ENCODE measurements at regions not wholly inside any gene's neighbourhood (a gene's known extent, or its start where the extent isn't known, plus 50 kb on each side); places are given as distances from the start of the nearest gene placed in this dataset.
"Not testable (repeated sequence)": the region's sequence is repeated elsewhere in the genome, so short reads cannot be mapped to it uniquely, and the experiment has no call there.

DNA sequence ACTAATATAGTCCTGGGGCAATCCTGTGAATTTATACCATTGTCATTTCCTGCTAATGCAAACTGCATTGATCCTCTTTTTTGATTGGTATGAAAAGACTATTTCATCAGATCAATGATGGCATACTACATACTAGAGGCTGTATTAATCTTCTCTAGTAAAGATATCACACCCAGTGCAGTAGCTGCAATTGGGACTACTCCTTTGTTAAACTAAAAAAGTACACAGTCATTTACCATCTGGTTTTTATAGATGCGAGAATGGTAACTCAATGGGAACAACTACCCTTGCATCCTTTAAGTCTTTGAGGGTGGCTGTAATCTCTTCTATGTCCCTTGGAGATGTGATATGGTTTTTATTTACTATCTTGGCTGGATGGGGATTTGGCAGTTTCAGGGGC is 80.2 kb upstream of the STK38L start:
- Histone ChIP-seq H2AFZ (ENCODE audit: low read depth, low read length) (no peak overlapping the region), H3K4me3 (ENCODE audit: insufficient read depth in 1 of 2, low read depth in 1 of 2, low read length in 2 of 2) (no peak overlapping the region), H3K4me2 (ENCODE audit: low read length, poor library complexity, severe bottlenecking) (no peak overlapping the region), H2BK15ac (ENCODE audit: low read depth, poor library complexity, severe bottlenecking) (no peak overlapping the region), H3K27me3 (ENCODE audit: control insufficient read depth in 1 of 2, insufficient read depth in 1 of 2, low read length in 2 of 2) (no peaks in the 10 kb centered on the region), H4K91ac (ENCODE audit: low read length) (no peak overlapping the region), H3K14ac (ENCODE audit: low read length in 2 of 2) (no peak overlapping the region), H3K9ac (ENCODE audit: low read length) (no peak overlapping the region), H3K4me1 (ENCODE audit: control insufficient read depth, insufficient read depth, low read depth, low read length) (peaks cover 6% of the 10 kb centered on the region), H3K4ac (ENCODE audit: low read depth in 1 of 2, low read length in 2 of 2) (no peak overlapping the region), H3K79me1 (replicated peaks; ENCODE audit: low read length, poor library complexity, severe bottlenecking) (no peaks in the 10 kb centered on the region), H2BK5ac (ENCODE audit: low read depth, low read length, poor library complexity, severe bottlenecking) (no peak overlapping the region), H3K9me3 (ENCODE audit: control insufficient read depth, low read length) (no peaks in the 10 kb centered on the region), H3K36me3 (ENCODE audit: control insufficient read depth in 1 of 2, insufficient read depth in 2 of 2, low read depth in 1 of 2, low read length in 2 of 2) (no peaks in the 10 kb centered on the region), H2BK120ac (ENCODE audit: low read depth, low read length) (no peak overlapping the region), H4K8ac (ENCODE audit: low read length) (no peak overlapping the region), H3K23ac (ENCODE audit: low read length in 2 of 2) (no peak overlapping the region), H2BK12ac (ENCODE audit: low read length in 2 of 2) (no peak overlapping the region), H3K18ac (ENCODE audit: low read depth in 1 of 2, low read length in 2 of 2) (no peak overlapping the region), H3K27ac (ENCODE audit: low read length, poor library complexity, severe bottlenecking) (no peak overlapping the region), H2AK5ac (ENCODE audit: low read length, severe bottlenecking) (no peak overlapping the region)
- WGBS = 100% methylated on average over 1 of the region's 1 CpG
- no peak for DNase-seq

DNA sequence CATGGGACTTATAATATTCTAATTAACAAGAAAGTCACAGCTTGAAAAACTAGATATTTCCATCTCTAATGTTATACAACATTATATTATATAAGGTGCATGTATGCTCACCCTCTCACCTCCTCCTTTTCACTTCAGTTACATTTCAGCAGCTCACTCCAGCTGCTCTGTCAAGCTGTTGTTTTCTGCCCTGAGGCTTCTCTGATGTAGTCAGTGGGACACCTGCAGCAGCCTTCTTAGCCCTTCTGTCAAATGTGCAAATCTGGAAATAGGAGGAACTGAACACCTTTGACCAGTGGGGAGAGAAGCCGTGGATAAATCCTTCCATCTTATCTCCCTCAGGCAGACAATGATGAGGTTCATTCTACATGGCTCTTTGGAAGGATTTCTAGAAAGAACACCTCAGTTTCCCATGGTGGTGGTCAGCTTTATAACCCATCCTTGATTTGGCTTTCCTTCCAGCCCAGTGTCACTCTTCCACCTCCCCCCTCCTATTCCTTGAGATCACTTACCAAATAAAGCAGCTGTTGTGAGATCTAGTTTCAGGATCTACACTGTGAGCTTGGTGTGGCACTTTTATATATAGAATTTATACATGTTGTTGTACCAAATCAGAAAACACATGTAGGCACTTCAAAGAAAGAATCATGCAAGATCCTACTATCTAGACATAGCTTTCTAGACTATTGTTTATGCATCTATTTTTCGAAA is 79.6 kb upstream of the STK38L start:
- Histone ChIP-seq H3K27me3 (ENCODE audit: control insufficient read depth in 1 of 2, insufficient read depth in 1 of 2, low read length in 2 of 2) (no peaks in the 10 kb centered on the region), H3K9me3 (ENCODE audit: control insufficient read depth, low read length) (no peaks in the 10 kb centered on the region), H4K8ac (ENCODE audit: low read length) (no peak overlapping the region), H3K36me3 (ENCODE audit: control insufficient read depth in 1 of 2, insufficient read depth in 2 of 2, low read depth in 1 of 2, low read length in 2 of 2) (no peaks in the 10 kb centered on the region), H3K4ac (ENCODE audit: low read depth in 1 of 2, low read length in 2 of 2) (no peak overlapping the region), H2BK12ac (ENCODE audit: low read length in 2 of 2) (no peak overlapping the region), H3K23ac (ENCODE audit: low read length in 2 of 2) (no peak overlapping the region), H3K4me2 (ENCODE audit: low read length, poor library complexity, severe bottlenecking) (no peak overlapping the region), H3K4me3 (ENCODE audit: insufficient read depth in 1 of 2, low read depth in 1 of 2, low read length in 2 of 2) (no peak overlapping the region), H3K14ac (ENCODE audit: low read length in 2 of 2) (no peak overlapping the region), H2BK15ac (ENCODE audit: low read depth, poor library complexity, severe bottlenecking) (no peak overlapping the region), H3K27ac (ENCODE audit: low read length, poor library complexity, severe bottlenecking) (no peak overlapping the region), H2BK120ac (ENCODE audit: low read depth, low read length) (no peak overlapping the region), H3K18ac (ENCODE audit: low read depth in 1 of 2, low read length in 2 of 2) (no peak overlapping the region), H3K4me1 (ENCODE audit: control insufficient read depth, insufficient read depth, low read depth, low read length) (peaks cover 6% of the 10 kb centered on the region), H3K9ac (ENCODE audit: low read length) (no peak overlapping the region), H2AK5ac (ENCODE audit: low read length, severe bottlenecking) (no peak overlapping the region), H2AFZ (ENCODE audit: low read depth, low read length) (no peak overlapping the region), H4K91ac (ENCODE audit: low read length) (no peak overlapping the region), H3K79me1 (replicated peaks; ENCODE audit: low read length, poor library complexity, severe bottlenecking) (no peaks in the 10 kb centered on the region), H2BK5ac (ENCODE audit: low read depth, low read length, poor library complexity, severe bottlenecking) (no peak overlapping the region)
- DNase-seq = no peak
- WGBS = 75% methylated on average over 1 of the region's 2 CpGs

DNA sequence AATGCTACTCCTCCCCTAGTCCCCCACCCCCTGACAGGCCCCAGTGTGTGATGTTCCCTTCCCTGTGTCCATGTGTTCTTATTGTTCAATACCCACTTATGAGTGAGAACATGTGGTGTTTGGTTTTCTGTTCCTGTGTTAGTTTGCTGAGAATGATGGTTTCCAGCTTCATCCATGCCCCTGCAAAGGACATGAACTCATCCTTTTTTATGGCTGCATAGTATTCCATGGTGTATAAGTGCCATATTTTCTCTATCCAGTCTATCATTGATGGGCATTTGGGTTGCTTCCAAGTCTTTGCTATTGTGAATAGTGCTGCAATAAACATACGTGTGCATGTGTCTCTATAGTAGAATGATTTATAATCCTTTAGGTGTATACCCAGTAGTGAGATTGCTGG is 78.1 kb upstream of the STK38L start:
- not testable (repeated sequence) for DNase-seq; H3K14ac ChIP-seq (ENCODE audit: low read length in 2 of 2); H3K23ac ChIP-seq (ENCODE audit: low read length in 2 of 2)

DNA sequence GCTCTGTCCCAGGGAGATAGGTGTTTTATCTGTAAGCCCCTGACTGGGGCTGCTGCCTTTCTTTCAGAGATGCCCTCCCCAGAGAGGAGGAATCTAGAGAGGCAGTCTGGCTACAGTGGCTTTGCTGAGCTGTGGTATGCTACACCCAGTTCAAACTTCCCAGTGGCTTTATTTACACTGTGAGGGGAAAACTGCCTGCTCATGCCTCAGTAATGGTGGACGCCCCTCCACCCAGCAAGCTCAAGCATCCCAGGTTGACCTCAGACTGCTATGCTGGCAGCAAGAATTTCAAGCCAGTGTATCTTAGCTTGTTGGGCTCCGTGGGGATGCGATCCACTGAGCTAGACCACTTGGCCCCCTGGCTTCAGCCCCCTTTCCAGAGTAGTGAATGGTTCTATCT is 72.6 kb upstream of the STK38L start:
- H3K4ac ChIP-seq (ENCODE audit: low read depth in 1 of 2, low read length in 2 of 2); H3K4me3 ChIP-seq (ENCODE audit: insufficient read depth in 1 of 2, low read depth in 1 of 2, low read length in 2 of 2); H3K4me1 ChIP-seq (ENCODE audit: control insufficient read depth, insufficient read depth, low read depth, low read length); H3K18ac ChIP-seq (ENCODE audit: low read depth in 1 of 2, low read length in 2 of 2); H2BK12ac ChIP-seq (ENCODE audit: low read length in 2 of 2); H4K91ac ChIP-seq (ENCODE audit: low read length); H3K14ac ChIP-seq (ENCODE audit: low read length in 2 of 2); H2BK15ac ChIP-seq (ENCODE audit: low read depth, poor library complexity, severe bottlenecking); H3K36me3 ChIP-seq (ENCODE audit: control insufficient read depth in 1 of 2, insufficient read depth in 2 of 2, low read depth in 1 of 2, low read length in 2 of 2); DNase-seq; H2BK5ac ChIP-seq (ENCODE audit: low read depth, low read length, poor library complexity, severe bottlenecking); H3K4me2 ChIP-seq (ENCODE audit: low read length, poor library complexity, severe bottlenecking); H4K8ac ChIP-seq (ENCODE audit: low read length); H3K79me1 ChIP-seq (replicated peaks; ENCODE audit: low read length, poor library complexity, severe bottlenecking); H3K9ac ChIP-seq (ENCODE audit: low read length); H2AFZ ChIP-seq (ENCODE audit: low read depth, low read length); H2BK120ac ChIP-seq (ENCODE audit: low read depth, low read length); H3K27me3 ChIP-seq (ENCODE audit: control insufficient read depth in 1 of 2, insufficient read depth in 1 of 2, low read length in 2 of 2); H2AK5ac ChIP-seq (ENCODE audit: low read length, severe bottlenecking); H3K23ac ChIP-seq (ENCODE audit: low read length in 2 of 2); H3K9me3 ChIP-seq (ENCODE audit: control insufficient read depth, low read length); H3K27ac ChIP-seq (ENCODE audit: low read length, poor library complexity, severe bottlenecking): not testable (repeated sequence)
- WGBS = 91% methylated on average over 3 of the region's 3 CpGs

More for the DNA sequence above, 78.1 kb upstream of the STK38L start:
- H2BK120ac ChIP-seq (ENCODE audit: low read depth, low read length); H2AK5ac ChIP-seq (ENCODE audit: low read length, severe bottlenecking); H3K4me2 ChIP-seq (ENCODE audit: low read length, poor library complexity, severe bottlenecking); H4K8ac ChIP-seq (ENCODE audit: low read length); H2BK5ac ChIP-seq (ENCODE audit: low read depth, low read length, poor library complexity, severe bottlenecking); H3K36me3 ChIP-seq (ENCODE audit: control insufficient read depth in 1 of 2, insufficient read depth in 2 of 2, low read depth in 1 of 2, low read length in 2 of 2); H3K9ac ChIP-seq (ENCODE audit: low read length); H3K9me3 ChIP-seq (ENCODE audit: control insufficient read depth, low read length); H2BK12ac ChIP-seq (ENCODE audit: low read length in 2 of 2); H3K27ac ChIP-seq (ENCODE audit: low read length, poor library complexity, severe bottlenecking); H4K91ac ChIP-seq (ENCODE audit: low read length); H3K4me3 ChIP-seq (ENCODE audit: insufficient read depth in 1 of 2, low read depth in 1 of 2, low read length in 2 of 2); H2BK15ac ChIP-seq (ENCODE audit: low read depth, poor library complexity, severe bottlenecking); H3K18ac ChIP-seq (ENCODE audit: low read depth in 1 of 2, low read length in 2 of 2); H3K4me1 ChIP-seq (ENCODE audit: control insufficient read depth, insufficient read depth, low read depth, low read length); H3K27me3 ChIP-seq (ENCODE audit: control insufficient read depth in 1 of 2, insufficient read depth in 1 of 2, low read length in 2 of 2); H3K79me1 ChIP-seq (replicated peaks; ENCODE audit: low read length, poor library complexity, severe bottlenecking); H2AFZ ChIP-seq (ENCODE audit: low read depth, low read length); H3K4ac ChIP-seq (ENCODE audit: low read depth in 1 of 2, low read length in 2 of 2): not testable (repeated sequence)
- WGBS = no CpG with 5 or more reads among the region's 1 CpG

Data from mesenchymal stem cell (in vitro differentiated cells and primary cell).